DMS 273 (cell line): ENCODE measurements at regions not wholly inside any gene's neighbourhood (a gene's known extent, or its start where the extent isn't known, plus 50 kb on each side); places are given as distances from the start of the nearest gene placed in this dataset.

ENCODE experiments used
- DNase-seq: peaks from one replicate; lab custom pipeline; 2025; ENCODE audit not compliant: unreplicated experiment; lab: John Stamatoyannopoulos, UW

DNA sequence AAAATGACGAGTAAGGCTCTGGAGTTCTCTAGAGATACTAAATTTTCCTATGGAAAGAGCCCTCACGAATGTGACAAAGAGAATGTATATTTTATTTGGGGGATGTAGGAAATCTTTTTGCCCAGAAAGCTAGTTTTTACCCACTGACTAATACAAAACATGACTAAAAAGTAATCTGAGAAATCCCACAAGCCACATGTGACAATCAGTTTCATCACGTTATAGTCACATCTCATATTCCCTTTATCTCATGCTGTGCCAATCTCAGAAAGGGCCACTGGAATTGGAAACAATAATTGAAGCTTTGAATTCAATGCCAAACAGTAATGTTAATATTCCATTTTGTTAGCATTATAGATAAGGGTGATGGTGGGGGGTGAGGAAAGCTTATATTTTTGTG, 509.0 kb upstream of the GOLIM4 start:
- no peak for DNase-seq

GRCh38 chr3:168598250-168598649, 502.5 kb upstream of the GOLIM4 start:
- no peak for DNase-seq

- DNase-seq, result no peak
Measured at GRCh38 chr3:168596175-168596823, 500.6 kb upstream of the GOLIM4 start.

DNA sequence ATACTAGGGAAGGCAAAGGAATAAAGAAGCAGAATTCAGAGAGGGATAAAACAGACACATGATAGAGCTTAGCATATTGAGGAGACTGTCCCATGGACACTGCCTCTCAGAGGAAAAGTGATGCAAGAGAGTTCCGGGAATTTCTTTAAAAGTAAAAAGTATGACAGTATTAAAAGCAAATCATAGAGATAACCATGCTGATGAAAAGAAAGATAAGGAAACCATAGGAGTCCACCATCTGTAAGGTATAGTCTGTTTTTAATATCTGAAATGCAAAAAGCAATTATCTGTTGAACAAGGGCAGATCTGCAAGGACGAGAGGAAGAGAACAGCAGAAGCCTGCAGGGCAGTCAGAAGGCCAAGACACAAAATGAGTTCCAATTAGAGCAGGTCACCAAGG, 495.9 kb upstream of the GOLIM4 start:
- no peak for DNase-seq

- no peak for DNase-seq
Measured at GRCh38 chr3:168589376-168589775, 493.7 kb upstream of the GOLIM4 start.

DNA sequence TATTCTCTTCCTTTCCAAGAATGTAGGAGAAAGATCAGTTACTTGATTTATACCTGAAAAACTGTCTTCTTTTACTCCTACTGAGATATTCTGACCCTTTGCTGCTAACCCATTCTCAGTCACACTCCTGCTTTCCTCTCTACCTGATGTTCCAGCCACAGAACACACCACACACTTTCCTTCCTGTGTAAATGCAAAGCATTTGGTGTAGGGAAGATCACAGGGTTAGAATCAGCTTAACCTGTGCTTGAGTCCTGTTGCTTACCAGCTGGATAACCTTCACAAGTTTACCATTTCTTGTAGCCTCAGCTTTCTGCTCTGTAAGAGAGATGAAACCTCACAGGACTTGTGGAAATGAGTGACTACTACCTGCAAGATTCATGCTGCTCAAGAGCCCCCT, 489.8 kb upstream of the GOLIM4 start:
- no peak for DNase-seq

DNA sequence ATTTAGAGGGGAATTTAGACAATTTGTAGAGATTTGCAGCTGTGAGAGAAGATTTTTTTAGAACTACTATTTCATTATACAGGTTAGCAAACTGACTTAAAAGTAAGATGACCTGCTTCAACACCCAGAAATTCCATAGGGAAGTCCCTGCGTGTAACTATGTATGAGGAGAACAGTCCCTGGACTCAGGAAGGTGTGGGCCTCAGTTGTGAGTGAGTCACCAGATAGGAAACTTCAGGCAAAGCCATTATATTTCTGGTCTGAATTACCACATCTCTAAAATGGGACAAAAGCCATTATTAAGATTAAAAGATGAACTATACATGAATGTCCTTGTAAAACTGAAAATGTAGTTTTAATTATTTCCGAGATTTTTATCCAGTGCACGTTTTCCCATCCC, 488.3 kb upstream of the GOLIM4 start:
- no peak for DNase-seq

GRCh38 chr3:168582503-168582902, 486.8 kb upstream of the GOLIM4 start:
- no peak for DNase-seq

GRCh38 chr3:168581771-168582225, 486.1 kb upstream of the GOLIM4 start:
- DNase-seq, result no peak

- DNase-seq, result no peak
Measured at GRCh38 chr3:168579010-168579409, 483.3 kb upstream of the GOLIM4 start.

DNA sequence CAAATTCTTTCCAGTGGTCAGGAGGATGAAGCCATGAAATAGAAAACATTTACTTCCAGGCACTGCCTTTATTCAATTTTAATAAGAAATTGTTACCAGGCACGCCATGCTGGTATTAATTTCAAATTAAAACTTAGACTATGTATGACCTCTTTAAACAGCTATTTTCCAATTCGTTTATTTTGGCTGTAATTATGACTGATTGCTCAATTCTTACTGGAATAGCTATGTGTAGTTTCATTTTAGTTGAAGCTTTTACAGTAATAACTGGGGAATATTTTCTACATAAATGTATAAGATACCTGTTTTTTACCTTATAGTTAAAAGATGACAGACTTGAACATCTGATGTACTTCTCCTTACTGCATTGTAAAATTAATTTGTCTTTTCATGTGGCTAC, 480.0 kb upstream of the GOLIM4 start:
- DNase-seq, result no peak

DNA sequence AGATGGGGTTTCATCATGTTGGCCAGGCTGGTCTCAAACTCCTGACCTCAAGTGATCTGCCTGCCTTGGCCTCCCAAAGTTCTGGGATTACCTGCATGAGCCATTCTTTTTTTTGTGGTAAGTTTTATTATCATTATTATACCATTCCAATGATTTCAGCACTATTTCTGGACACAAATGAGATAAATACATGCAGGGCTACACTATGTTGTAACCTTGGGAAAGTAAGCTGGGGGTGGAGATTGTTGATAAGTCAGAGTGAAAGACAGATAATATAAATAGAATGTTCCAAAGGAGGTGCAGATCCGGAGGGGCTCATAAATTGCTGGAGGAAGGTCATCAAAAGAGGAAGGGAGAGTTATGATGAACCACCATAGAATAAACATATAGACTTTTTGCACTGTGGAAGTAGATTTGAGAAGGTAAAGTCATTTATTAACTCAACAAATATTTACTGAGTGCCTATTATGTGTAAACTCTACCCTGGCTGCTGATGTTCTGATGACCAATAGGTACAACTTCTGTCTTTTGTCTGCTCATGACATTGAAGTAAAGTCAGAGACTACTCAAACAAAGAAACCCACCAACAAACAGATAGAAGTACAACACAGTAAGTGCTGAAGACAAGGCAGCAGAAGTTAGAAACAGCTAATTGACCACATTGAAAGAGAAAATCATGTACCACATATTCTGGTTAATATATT, 478.9 kb upstream of the GOLIM4 start:
- no peak for DNase-seq

DNA sequence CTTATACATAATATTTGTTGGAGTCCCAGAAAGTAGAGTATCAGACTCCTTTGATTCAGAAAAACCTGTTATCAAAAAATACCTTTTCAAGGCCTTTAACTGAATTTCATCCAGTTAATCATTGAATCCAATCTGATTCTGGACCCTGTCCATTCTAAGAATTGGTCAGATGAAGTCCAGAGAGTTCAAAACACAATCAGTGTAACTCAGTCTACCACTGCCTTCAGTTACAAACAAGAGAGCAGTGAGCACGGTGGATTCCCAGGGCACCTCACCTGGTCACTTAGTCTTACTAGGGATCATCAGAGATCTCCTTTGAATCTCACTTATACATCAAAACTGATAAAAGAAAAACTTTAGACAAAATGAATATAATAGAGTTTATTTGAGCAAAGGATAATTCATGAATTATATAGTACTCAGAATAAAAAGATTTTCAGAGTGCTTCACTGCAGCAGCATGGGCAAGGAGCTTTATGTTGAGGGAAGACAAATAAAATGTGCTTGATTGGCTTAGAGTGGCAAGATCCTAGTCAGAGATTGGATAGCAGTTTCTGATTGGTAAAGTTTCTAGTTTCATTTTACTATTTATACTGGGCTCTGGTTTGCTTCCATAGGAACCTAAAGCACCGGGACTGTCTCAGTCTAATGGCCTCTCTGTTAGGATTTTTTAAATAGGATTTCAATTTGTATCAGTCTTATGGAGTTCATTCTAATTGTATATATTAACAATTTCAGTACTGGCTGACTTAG, 474.9 kb upstream of the GOLIM4 start:
- DNase-seq, result no peak

DNA sequence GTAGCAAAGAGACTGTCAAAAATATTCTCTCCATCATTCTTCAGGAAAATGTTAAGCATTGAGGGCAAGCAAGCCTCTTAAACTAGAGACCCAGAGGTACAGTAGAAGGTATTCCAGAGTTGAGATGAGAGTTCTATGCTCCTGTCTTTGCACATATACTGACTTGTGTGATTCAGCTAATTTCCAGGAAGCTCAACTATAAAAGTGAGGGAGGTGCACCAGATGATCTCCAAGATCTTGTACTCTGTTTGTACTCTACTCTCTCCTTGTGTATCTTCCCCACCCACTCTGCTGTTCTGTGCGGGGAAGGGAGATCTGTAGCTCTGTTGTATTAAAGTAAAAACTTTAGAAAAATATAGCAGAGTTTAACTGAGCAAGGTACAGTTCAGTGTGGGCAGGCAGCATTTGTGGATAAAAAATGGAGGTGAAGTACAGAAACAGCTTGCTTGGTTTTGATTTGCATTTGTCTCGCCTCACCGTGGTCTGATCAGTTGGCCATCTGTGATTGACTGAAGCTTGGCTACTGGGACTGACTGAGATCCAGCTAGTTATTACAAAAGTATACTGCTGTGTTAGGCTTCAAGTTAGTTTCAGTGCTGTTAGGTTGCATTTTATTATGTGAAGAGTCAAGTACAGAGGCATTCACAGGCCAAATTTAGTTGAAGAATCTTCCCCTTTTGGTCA, 463.1 kb upstream of the GOLIM4 start:
- peak; percentile 13 for DNase-seq

DNA sequence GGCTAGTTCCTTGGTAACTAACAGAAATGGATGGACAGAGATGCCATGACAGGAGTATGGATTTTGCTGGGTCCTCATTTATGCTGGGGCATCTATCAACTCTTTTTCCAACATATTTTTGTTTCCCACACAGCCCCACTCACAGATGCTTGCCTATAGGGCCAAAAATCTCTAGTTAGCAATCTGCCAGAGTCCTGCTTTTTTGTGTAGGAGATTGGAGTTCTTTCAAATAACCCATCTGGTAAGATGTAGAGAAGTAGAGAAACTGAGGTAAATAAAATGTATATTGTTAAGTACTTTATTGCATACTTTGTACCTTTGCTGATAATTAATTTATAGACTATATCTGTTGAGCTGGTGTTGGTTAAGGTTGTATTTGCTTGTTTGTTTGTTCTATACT, 456.5 kb upstream of the GOLIM4 start:
- DNase-seq, result no peak

DNA sequence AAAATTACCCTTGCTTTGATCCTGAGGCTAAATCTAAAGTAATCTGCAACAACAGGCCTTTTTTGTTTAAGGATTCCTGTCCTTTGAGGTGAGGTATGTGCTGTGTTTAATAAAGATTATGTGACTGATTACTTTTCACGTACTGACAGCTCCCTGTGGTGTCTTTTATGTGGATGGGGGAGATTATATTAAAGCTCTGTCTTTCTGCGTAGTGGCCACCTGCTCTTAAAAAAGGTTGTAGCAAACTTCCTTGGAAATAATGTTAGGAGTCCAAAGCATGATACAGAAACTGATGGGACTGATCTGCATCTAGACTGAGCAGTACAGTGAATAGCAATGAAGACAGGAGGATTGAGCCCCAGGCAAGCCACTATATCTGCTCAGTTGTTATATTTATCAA, 453.0 kb upstream of the GOLIM4 start:
- no peak for DNase-seq

DNA sequence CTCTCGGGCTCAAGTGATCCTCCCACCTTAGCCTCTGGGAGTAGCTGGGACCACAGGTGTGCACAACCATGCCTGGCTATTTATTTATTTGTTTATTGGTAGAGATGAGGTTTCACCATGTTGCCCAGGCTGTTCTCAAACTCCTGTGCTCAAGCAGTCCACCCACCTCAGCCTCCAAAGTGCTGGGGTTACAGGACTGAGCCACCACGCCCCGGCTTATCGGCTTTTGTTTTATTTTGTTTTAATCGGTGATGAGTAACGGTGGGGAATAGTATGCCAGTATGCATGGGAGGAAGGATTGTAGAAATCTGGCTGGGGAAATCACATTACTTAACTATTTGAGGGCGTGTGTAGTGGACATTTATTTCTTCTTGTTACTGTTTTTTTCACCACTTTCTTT, 451.0 kb upstream of the GOLIM4 start:
- DNase-seq, result no peak

GRCh38 chr3:168545591-168545990, 449.9 kb upstream of the GOLIM4 start:
- peak; percentile 4 for DNase-seq

- peak; percentile 9 for DNase-seq
Measured at GRCh38 chr3:168544097-168544957, 448.6 kb upstream of the GOLIM4 start.

DNA sequence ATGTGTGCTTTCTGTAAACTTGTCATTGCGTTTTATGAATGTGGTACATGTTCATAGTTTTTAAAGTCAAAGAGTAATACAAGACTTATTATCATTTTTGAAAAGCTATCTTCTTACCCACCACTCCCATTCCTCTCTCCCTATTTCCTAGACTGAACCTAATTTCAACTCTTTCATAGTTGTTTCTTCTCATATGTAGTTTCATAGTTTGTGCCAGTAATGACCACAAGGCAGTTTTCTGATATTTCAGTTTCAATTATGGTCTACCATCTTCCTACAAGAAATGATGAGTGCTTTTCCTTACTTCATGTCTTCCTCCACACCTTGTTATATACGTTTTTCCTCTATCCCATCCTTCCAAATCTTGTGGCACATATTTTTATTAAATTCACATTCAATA, 445.0 kb upstream of the GOLIM4 start:
- no peak for DNase-seq

DNA sequence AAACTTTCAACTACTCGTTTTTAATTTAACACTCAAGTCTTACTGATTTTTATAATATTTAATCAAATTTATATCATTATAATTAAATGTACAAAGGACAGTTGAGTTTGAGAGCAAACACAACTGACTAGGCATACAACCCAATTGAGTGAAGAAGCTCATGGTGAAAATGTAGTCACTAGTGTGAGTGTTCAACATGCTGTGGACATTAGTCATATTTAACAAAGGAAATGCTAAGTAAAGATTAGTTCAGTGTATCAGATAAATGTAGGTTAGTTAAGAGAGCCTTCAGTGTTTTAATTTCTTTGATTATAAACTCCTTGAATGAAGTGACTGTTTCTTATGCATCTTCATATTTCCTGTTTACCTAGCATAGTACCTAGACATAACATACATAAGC, 444.2 kb upstream of the GOLIM4 start:
- DNase-seq, result no peak
